GM23338 (cell line): ENCODE measurements at regions not wholly inside any gene's neighbourhood (a gene's known extent, or its start where the extent isn't known, plus 50 kb on each side); places are given as distances from the start of the nearest gene placed in this dataset.

Source experiments
- ATAC-seq: fragments of 200-7000 bp; cut with Tn5 transposase; 3 replicates; pipeline ENCODE4 v1.9.1; 2020
- DNase-seq: peaks from one replicate; pipeline ENCODE4 v3.0.0-alpha.2; 2015; ENCODE audit warnings: low spot score
- H2AFZ ChIP-seq: fragments of 200-600 bp; sonication (generic); 2 replicates; pipeline ENCODE4 v1.8.0; 2016; ENCODE audit warnings: antibody characterized with exemption, mild to moderate bottlenecking, moderate library complexity
- H3F3A ChIP-seq: fragments of 200-600 bp; sonication (generic); replicated peaks from 2 replicates; pipeline ENCODE4 v1.8.0; 2017; ENCODE audit warnings: antibody characterized with exemption, mixed run types, low read depth
- H3K27ac ChIP-seq: fragments of 200-600 bp; sonication (generic); 2 replicates; pipeline ENCODE4 v1.6.1; 2016; ENCODE audit warnings: low read depth
- H3K27me3 ChIP-seq: fragments of 200-600 bp; sonication (generic); 2 replicates; pipeline ENCODE4 v1.8.0; 2016; ENCODE audit warnings: mild to moderate bottlenecking, mixed run types, moderate library complexity; ENCODE audit not compliant: insufficient read depth
- H3K36me3 ChIP-seq: fragments of 200-600 bp; sonication (generic); 2 replicates; pipeline ENCODE4 v1.8.0; 2016; ENCODE audit warnings: mild to moderate bottlenecking; ENCODE audit not compliant: insufficient read depth
- H3K4me1 ChIP-seq: fragments of 200-600 bp; sonication (generic); 2 replicates; pipeline ENCODE4 v1.8.0; 2016; ENCODE audit warnings: mild to moderate bottlenecking, moderate library complexity; ENCODE audit not compliant: insufficient read depth
- H3K4me2 ChIP-seq: fragments of 200-600 bp; sonication (generic); 2 replicates; pipeline ENCODE4 v1.7.1; 2017; ENCODE audit warnings: mixed run types
- H3K4me3 ChIP-seq: fragments of 200-600 bp; sonication (generic); 2 replicates; pipeline ENCODE4 v1.6.1; 2016; ENCODE audit warnings: mixed run types
- H3K79me2 ChIP-seq: fragments of 200-600 bp; sonication (generic); replicated peaks from 2 replicates; pipeline ENCODE4 v1.8.0; 2017; ENCODE audit warnings: mild to moderate bottlenecking; ENCODE audit not compliant: insufficient read depth
- H3K9me2 ChIP-seq: fragments of 200-600 bp; sonication (generic); 2 replicates; pipeline ENCODE4 v1.8.0; 2017; ENCODE audit not compliant: insufficient read depth
- H4K20me1 ChIP-seq: fragments of 200-600 bp; sonication (generic); replicated peaks from 2 replicates; pipeline ENCODE4 v1.8.0; 2017; ENCODE audit warnings: mild to moderate bottlenecking; ENCODE audit not compliant: insufficient read depth
- H3K27ac Mint-ChIP-seq: 2 replicates; pipeline ENCODE4 v1.8.0; 2020; ENCODE audit warnings: inconsistent platforms, mild to moderate bottlenecking, moderate library complexity, mixed read lengths
- H3K27me3 Mint-ChIP-seq: 3 replicates; pipeline ENCODE4 v1.8.0; 2022; ENCODE audit warnings: low read depth, mild to moderate bottlenecking, moderate library complexity, mixed read lengths, inconsistent platforms; ENCODE audit not compliant: insufficient read depth, poor library complexity
- H3K36me3 Mint-ChIP-seq: 3 replicates; pipeline ENCODE4 v1.8.0; 2021; ENCODE audit warnings: low read depth, mild to moderate bottlenecking, inconsistent platforms, moderate library complexity, mixed read lengths
- H3K4me1 Mint-ChIP-seq: 3 replicates; pipeline ENCODE4 v1.8.0; 2020; ENCODE audit warnings: mild to moderate bottlenecking, inconsistent platforms, mixed read lengths
- H3K4me3 Mint-ChIP-seq: 3 replicates; pipeline ENCODE4 v1.8.0; 2021; ENCODE audit warnings: moderate library complexity, mild to moderate bottlenecking, inconsistent platforms, mixed read lengths
- H3K9me3 Mint-ChIP-seq: 3 replicates; pipeline ENCODE4 v1.8.0; 2020; ENCODE audit warnings: moderate library complexity, mild to moderate bottlenecking, inconsistent platforms, mixed read lengths
- EZH2 ChIP-seq: fragments of 200-600 bp; sonication (generic); IDR thresholded peaks from one replicate; pipeline ENCODE4 v1.8.0; 2017; ENCODE audit warnings: antibody characterized with exemption, mild to moderate bottlenecking, low read depth; ENCODE audit not compliant: unreplicated experiment
- EZH2phosphoT487 ChIP-seq: fragments of 200-600 bp; sonication (generic); IDR thresholded peaks from one replicate; pipeline ENCODE4 v1.8.1; 2018; ENCODE audit warnings: antibody characterized with exemption; ENCODE audit not compliant: unreplicated experiment
- JUNB ChIP-seq: IDR thresholded peaks from one replicate; pipeline ENCODE4 v1.6.1; 2016; ENCODE audit warnings: antibody characterized with exemption; ENCODE audit not compliant: unreplicated experiment
- NANOG ChIP-seq: IDR thresholded peaks from 2 replicates; pipeline ENCODE4 v1.6.1; 2016; ENCODE audit warnings: antibody characterized with exemption, borderline replicate concordance
- POLR2AphosphoS5 ChIP-seq: IDR thresholded peaks from 2 replicates; pipeline ENCODE4 v1.6.1; 2016; ENCODE audit warnings: antibody characterized with exemption, low read depth
- ZNF114 ChIP-seq: fragments of 250-450 bp; sonication (Bioruptor Pico); IDR thresholded peaks from 2 replicates; pipeline ENCODE4 v1.5.0; 2020; ENCODE audit warnings: mild to moderate bottlenecking, moderate library complexity
- ZNF331 ChIP-seq: fragments of 250-450 bp; sonication (Bioruptor Pico); IDR thresholded peaks from 2 replicates; pipeline ENCODE4 v1.5.0; 2020; ENCODE audit warnings: low read depth, mild to moderate bottlenecking, moderate library complexity
- TF ChIP-seq, protein P1 (sequence below): IDR thresholded peaks from one replicate; pipeline ENCODE4 v1.6.1; 2018; ENCODE audit warnings: antibody characterized with exemption; ENCODE audit not compliant: unreplicated experiment
- TF ChIP-seq, protein P2 (sequence below): IDR thresholded peaks from 2 replicates; pipeline ENCODE4 v1.6.1; 2016; ENCODE audit warnings: antibody characterized with exemption
- TF ChIP-seq, protein P3 (sequence below), 2 experiments: fragments of 200-600 bp in 1 of 2; sonication (generic) in 1 of 2; conservative IDR thresholded peaks; 2 replicates each; pipeline versions ENCODE4 v1.5.1 to v1.6.1; 2016 to 2017; ENCODE audit warnings: antibody characterized with exemption in 2 of 2, low read depth in 2 of 2, mild to moderate bottlenecking in 2 of 2, moderate library complexity in 1 of 2

DNA sequence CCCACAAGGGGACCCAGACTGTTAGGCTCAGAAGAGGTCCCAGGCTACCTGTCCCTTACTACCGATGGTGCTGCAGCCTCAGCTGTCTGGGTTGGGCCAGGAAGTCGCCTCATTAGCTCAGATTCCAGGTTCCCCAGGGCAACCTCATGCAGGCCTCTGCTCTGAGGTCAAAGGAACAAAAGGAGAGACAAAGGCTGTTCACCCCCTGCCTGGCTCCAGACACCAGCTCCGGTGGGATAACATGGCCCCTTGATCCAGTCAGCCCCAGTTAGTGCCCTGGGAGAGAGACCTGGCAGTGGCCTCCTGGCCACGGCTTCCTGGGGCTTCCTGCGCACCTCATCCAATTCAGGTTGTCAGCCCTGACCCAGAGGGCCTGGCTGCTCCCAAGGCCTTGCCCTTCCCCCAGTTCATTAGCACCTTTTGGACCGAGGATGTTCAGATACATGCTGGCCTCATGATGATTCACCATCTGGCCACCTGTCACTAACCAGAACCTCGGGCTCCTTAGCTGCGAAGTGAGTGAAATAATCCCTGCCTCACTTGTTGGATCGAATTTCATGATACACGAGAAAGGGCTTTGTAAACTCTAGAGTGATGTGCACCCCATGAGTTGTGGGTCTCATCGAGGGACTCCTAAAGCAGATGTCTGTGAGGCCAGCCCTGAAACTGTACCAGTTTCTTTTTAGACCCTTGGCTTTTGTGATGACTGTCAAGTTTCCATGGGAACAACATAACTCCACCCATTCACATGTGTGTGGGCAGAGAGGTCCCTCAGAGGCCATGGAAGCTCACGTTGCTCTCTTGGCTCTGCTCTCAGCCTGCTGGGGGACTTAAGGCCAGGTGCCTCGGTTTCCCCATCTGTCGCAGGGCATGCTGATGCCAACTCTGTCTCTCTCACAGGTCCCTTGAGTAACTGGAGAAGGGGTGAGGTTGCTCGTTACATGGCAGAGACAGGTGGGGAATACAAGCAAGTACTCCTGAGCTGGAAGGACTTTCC lies 79.5 kb upstream of the PCBD1 start (continued):
- TF ChIP-seq, protein P1, sequence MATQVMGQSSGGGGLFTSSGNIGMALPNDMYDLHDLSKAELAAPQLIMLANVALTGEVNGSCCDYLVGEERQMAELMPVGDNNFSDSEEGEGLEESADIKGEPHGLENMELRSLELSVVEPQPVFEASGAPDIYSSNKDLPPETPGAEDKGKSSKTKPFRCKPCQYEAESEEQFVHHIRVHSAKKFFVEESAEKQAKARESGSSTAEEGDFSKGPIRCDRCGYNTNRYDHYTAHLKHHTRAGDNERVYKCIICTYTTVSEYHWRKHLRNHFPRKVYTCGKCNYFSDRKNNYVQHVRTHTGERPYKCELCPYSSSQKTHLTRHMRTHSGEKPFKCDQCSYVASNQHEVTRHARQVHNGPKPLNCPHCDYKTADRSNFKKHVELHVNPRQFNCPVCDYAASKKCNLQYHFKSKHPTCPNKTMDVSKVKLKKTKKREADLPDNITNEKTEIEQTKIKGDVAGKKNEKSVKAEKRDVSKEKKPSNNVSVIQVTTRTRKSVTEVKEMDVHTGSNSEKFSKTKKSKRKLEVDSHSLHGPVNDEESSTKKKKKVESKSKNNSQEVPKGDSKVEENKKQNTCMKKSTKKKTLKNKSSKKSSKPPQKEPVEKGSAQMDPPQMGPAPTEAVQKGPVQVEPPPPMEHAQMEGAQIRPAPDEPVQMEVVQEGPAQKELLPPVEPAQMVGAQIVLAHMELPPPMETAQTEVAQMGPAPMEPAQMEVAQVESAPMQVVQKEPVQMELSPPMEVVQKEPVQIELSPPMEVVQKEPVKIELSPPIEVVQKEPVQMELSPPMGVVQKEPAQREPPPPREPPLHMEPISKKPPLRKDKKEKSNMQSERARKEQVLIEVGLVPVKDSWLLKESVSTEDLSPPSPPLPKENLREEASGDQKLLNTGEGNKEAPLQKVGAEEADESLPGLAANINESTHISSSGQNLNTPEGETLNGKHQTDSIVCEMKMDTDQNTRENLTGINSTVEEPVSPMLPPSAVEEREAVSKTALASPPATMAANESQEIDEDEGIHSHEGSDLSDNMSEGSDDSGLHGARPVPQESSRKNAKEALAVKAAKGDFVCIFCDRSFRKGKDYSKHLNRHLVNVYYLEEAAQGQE = no peak

DNA sequence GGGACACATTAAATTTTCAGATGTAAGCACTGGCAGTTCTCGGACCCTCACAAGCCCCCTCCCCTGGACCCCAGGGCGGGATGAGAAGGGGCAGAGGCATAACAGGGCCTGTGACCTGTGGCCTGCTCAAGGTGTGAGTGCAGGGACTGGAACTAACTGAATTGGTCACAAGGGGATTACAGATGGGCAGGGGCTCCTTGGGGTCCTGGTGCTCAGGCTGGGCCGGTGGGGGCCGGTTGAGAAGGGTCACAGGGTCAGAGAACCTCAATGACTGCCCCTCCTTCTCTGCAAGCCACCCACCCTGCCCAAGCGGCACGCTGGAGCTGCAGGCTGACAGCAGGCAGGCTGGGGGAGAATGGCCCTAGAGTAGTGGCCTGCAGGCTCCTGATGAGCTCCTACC lies 80.8 kb upstream of the PCBD1 start:
- Histone ChIP-seq H3K4me3 (no peak overlapping the region), H3K4me2 (no peak overlapping the region), H3F3A (no peaks in the 10 kb centered on the region), H3K4me1 (no peaks in the 10 kb centered on the region; the same call in 1 of the 2 replicates), H3K27ac (no peak overlapping the region), H4K20me1 (no peaks in the 10 kb centered on the region), H3K9me2 (no peaks in the 10 kb centered on the region), H3K27me3 (no peaks in the 10 kb centered on the region), H3K79me2 (no peaks in the 10 kb centered on the region), H2AFZ (no peak overlapping the region), H3K36me3 (0 out of 2 replicates have a peak, but pooled peaks cover 8% of the 10 kb centered on the region)
- Mint-ChIP-seq H3K9me3 (peaks cover 22% of the 10 kb centered on the region; the same call in 2 of the 3 replicates), H3K4me3 (no peak overlapping the region), H3K27ac (no peak overlapping the region), H3K36me3 (peaks cover 16% of the 10 kb centered on the region; the same call in 2 of the 3 replicates), H3K4me1 (peaks cover 17% of the 10 kb centered on the region), H3K27me3 (no peaks in the 10 kb centered on the region)
- no peak for ATAC-seq
- TF ChIP-seq EZH2phosphoT487 = no peak
- TF ChIP-seq EZH2 = no peak
- no peak for TF ChIP-seq ZNF331 (CRISPR knock-in tag)
- TF ChIP-seq, protein P2, sequence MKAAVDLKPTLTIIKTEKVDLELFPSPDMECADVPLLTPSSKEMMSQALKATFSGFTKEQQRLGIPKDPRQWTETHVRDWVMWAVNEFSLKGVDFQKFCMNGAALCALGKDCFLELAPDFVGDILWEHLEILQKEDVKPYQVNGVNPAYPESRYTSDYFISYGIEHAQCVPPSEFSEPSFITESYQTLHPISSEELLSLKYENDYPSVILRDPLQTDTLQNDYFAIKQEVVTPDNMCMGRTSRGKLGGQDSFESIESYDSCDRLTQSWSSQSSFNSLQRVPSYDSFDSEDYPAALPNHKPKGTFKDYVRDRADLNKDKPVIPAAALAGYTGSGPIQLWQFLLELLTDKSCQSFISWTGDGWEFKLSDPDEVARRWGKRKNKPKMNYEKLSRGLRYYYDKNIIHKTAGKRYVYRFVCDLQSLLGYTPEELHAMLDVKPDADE = no peak
- no peak for TF ChIP-seq ZNF114
- no peak for TF ChIP-seq JUNB
- no peak for DNase-seq

DNA sequence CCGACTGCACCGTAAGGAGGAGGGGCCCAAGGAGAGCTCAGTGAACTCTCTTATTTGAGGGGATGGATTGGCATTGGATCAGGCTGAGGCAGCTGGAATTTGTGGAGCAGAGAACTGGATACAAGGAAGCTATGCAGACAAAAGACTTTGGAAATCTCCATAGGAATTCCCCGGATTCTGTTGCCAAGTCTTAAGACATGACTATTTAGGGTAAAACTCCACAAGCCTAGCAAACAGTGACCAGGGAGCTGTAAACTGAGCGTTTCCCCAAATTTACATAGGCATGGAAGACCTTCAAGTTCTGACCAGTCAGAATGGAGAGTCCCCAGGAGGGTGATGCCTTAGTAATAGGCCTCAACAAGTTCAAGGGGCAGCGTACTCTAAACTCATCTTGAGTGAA lies 82.5 kb upstream of the PCBD1 start:
- Mint-ChIP-seq H3K4me1 (peaks cover 17% of the 10 kb centered on the region), H3K9me3 (peaks cover 22% of the 10 kb centered on the region; the same call in 2 of the 3 replicates), H3K27me3 (no peaks in the 10 kb centered on the region)
- TF ChIP-seq EZH2phosphoT487 (no peak), ZNF331 (CRISPR knock-in tag) (no peak), POLR2AphosphoS5 (no peak), ZNF114 (no peak), JUNB (no peak), NANOG (no peak)
- TF ChIP-seq, protein P2 = no peak
- TF ChIP-seq, protein P3, sequence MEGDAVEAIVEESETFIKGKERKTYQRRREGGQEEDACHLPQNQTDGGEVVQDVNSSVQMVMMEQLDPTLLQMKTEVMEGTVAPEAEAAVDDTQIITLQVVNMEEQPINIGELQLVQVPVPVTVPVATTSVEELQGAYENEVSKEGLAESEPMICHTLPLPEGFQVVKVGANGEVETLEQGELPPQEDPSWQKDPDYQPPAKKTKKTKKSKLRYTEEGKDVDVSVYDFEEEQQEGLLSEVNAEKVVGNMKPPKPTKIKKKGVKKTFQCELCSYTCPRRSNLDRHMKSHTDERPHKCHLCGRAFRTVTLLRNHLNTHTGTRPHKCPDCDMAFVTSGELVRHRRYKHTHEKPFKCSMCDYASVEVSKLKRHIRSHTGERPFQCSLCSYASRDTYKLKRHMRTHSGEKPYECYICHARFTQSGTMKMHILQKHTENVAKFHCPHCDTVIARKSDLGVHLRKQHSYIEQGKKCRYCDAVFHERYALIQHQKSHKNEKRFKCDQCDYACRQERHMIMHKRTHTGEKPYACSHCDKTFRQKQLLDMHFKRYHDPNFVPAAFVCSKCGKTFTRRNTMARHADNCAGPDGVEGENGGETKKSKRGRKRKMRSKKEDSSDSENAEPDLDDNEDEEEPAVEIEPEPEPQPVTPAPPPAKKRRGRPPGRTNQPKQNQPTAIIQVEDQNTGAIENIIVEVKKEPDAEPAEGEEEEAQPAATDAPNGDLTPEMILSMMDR (conservative IDR thresholded peaks at IDR 0.05; ENCODE audit: low read depth in 2 of 2) = no peak

More for the DNA sequence above, 82.5 kb upstream of the PCBD1 start:
- Histone ChIP-seq H4K20me1 (no peaks in the 10 kb centered on the region), H3F3A (no peaks in the 10 kb centered on the region), H3K4me1 (no peaks in the 10 kb centered on the region; the same call in 1 of the 2 replicates), H3K79me2 (no peaks in the 10 kb centered on the region), H3K36me3 (0 out of 2 replicates have a peak, but pooled peaks cover 8% of the 10 kb centered on the region), H2AFZ (no peak overlapping the region), H3K4me2 (no peak overlapping the region), H3K4me3 (no peak overlapping the region), H3K27me3 (no peaks in the 10 kb centered on the region), H3K27ac (no peak overlapping the region; the same call in 1 of the 2 replicates), H3K9me2 (no peaks in the 10 kb centered on the region)
- DNase-seq = peak; percentile 80
- H3K36me3 Mint-ChIP-seq = peaks cover 16% of the 10 kb centered on the region; the same call in 2 of the 3 replicates
- H3K27ac Mint-ChIP-seq = no peak overlapping the region
- no peak overlapping the region for H3K4me3 Mint-ChIP-seq
- peak; percentile 83 for ATAC-seq
